Liver (tissue), 8 donors: ENCODE measurements at regions not wholly inside any gene's neighbourhood (a gene's known extent, or its start where the extent isn't known, plus 50 kb on each side); places are given as distances from the start of the nearest gene placed in this dataset.

Experiments
- DNase-seq: peaks from one replicate; pipeline ENCODE4 v3.0.0-alpha.2; 2017; ENCODE audit warnings: low spot score
- H3K27ac ChIP-seq, 2 donors: one replicate each; pipeline ENCODE4 v1.7.0; 2013; ENCODE audit warnings: inconsistent platforms in 2 of 2, low read length in 2 of 2, control low read depth in 1 of 2, low read depth in 1 of 2, mild to moderate bottlenecking in 1 of 2
- H3K27me3 ChIP-seq, 4 donors: one replicate each; pipeline versions ENCODE4 v1.6.1 to v1.7.0; 2013; ENCODE audit warnings: low read length in 3 of 4, inconsistent platforms in 1 of 4, mild to moderate bottlenecking in 1 of 4, moderate library complexity in 1 of 4; ENCODE audit not compliant: control insufficient read depth in 4 of 4, insufficient read depth in 4 of 4
- H3K36me3 ChIP-seq, 4 donors: one replicate each; pipeline versions ENCODE4 v1.6.1 to v1.7.0; 2013; ENCODE audit warnings: low read length in 3 of 4, mild to moderate bottlenecking in 3 of 4, low read depth in 1 of 4, moderate library complexity in 1 of 4; ENCODE audit not compliant: control insufficient read depth in 4 of 4, insufficient read depth in 3 of 4
- H3K4me1 ChIP-seq, 4 donors: one replicate each; pipeline versions ENCODE4 v1.6.1 to v1.7.0; 2013; ENCODE audit warnings: low read length in 3 of 4, mild to moderate bottlenecking in 3 of 4, moderate library complexity in 1 of 4; ENCODE audit not compliant: control insufficient read depth in 4 of 4, insufficient read depth in 4 of 4
- H3K4me3 ChIP-seq, 3 donors: one replicate each; pipeline versions ENCODE4 v1.6.1 to v1.7.0; 2013; ENCODE audit warnings: low read length in 3 of 3, control low read depth in 1 of 3, low read depth in 1 of 3, mild to moderate bottlenecking in 1 of 3
- H3K9ac ChIP-seq, 2 donors: one replicate each; pipeline ENCODE4 v1.7.0; 2013; ENCODE audit warnings: low read length in 2 of 2, mild to moderate bottlenecking in 2 of 2, moderate library complexity in 2 of 2, control low read depth in 1 of 2, low read depth in 1 of 2
- H3K9me3 ChIP-seq, 4 donors: one replicate each; pipeline versions ENCODE4 v1.6.1 to v1.7.0; 2013; ENCODE audit warnings: low read length in 3 of 4; ENCODE audit not compliant: control insufficient read depth in 4 of 4
- ATF3 ChIP-seq: IDR thresholded peaks from 2 replicates; pipeline ENCODE4 v1.6.1; 2016; ENCODE audit warnings: antibody characterized with exemption
- CTCF ChIP-seq: fragments of 150-350 bp; IDR thresholded peaks from 2 replicates; pipeline ENCODE4 v1.5.1; 2017; ENCODE audit warnings: improper control_type of control experiment, low read depth, low read length; ENCODE audit not compliant: missing input control
- EGR1 ChIP-seq, 2 donors: IDR thresholded peaks; 2 replicates each; pipeline ENCODE4 v1.6.1; 2016 to 2018; ENCODE audit warnings: antibody characterized with exemption in 2 of 2, low read depth in 2 of 2
- FOXA1 ChIP-seq: IDR thresholded peaks from 2 replicates; pipeline ENCODE4 v1.6.1; 2016; ENCODE audit warnings: antibody characterized with exemption
- FOXA2 ChIP-seq: IDR thresholded peaks from 2 replicates; pipeline ENCODE4 v1.6.1; 2016; ENCODE audit warnings: antibody characterized with exemption
- GABPA ChIP-seq, 2 donors: IDR thresholded peaks in 1 of 2; conservative IDR thresholded peaks in 1 of 2; 2 replicates each; pipeline ENCODE4 v1.6.1; 2016; ENCODE audit warnings: antibody characterized with exemption in 2 of 2, mild to moderate bottlenecking in 1 of 2, moderate library complexity in 1 of 2
- HNF4A ChIP-seq, 2 donors: conservative IDR thresholded peaks; 2 replicates each; pipeline ENCODE4 v1.6.1; 2016; ENCODE audit warnings: antibody characterized with exemption in 2 of 2, mild to moderate bottlenecking in 2 of 2
- HNF4G ChIP-seq: IDR thresholded peaks from 2 replicates; pipeline ENCODE4 v1.6.1; 2016; ENCODE audit warnings: antibody characterized with exemption
- JUND ChIP-seq, 2 donors: IDR thresholded peaks; 2 replicates each; pipeline ENCODE4 v1.6.1; 2016; ENCODE audit warnings: antibody characterized with exemption in 2 of 2
- MAX ChIP-seq: IDR thresholded peaks from 2 replicates; pipeline ENCODE4 v1.6.1; 2016; ENCODE audit warnings: antibody characterized with exemption
- NR2F2 ChIP-seq: IDR thresholded peaks from 2 replicates; pipeline ENCODE4 v1.6.1; 2016; ENCODE audit warnings: antibody characterized with exemption
- RAD21 ChIP-seq, 2 donors: IDR thresholded peaks; 2 replicates each; pipeline ENCODE4 v1.6.1; 2016; ENCODE audit warnings: antibody characterized with exemption in 2 of 2, mild to moderate bottlenecking in 2 of 2
- REST ChIP-seq: IDR thresholded peaks from 2 replicates; pipeline ENCODE4 v1.6.1; 2016; ENCODE audit warnings: antibody characterized with exemption, mild to moderate bottlenecking
- RXRA ChIP-seq, 2 donors: IDR thresholded peaks; 2 replicates each; pipeline ENCODE4 v1.6.1; 2017 to 2018; ENCODE audit warnings: antibody characterized with exemption in 2 of 2, mild to moderate bottlenecking in 1 of 2
- SP1 ChIP-seq: IDR thresholded peaks from 2 replicates; pipeline ENCODE4 v1.6.1; 2018; ENCODE audit warnings: antibody characterized with exemption, mild to moderate bottlenecking
- TAF1 ChIP-seq: conservative IDR thresholded peaks from 2 replicates; pipeline ENCODE4 v1.6.1; 2016; ENCODE audit warnings: antibody characterized with exemption, mild to moderate bottlenecking
- YY1 ChIP-seq: IDR thresholded peaks from 2 replicates; pipeline ENCODE4 v1.6.1; 2016; ENCODE audit warnings: antibody characterized with exemption, mild to moderate bottlenecking
- WGBS: extraction: QIAGEN DNeasy Blood & Tissue Kit; methylation state at CpG from one replicate; pipeline ENCODE4 v1.1.7; 2013; 5-methylcytosine and 5-hydroxymethylcytosine counted together
- donor health status: healthy.
- donor health status: healthy.
- donor health status: healthy.
- donor health status: healthy.
- donor health status: healthy.

GRCh38 chr20:56986931-56987720, 279.3 kb downstream of the BMP7 start:
- Histone ChIP-seq H3K27ac (no peak overlapping the region), H3K27me3 (peaks cover 0 to 12% (median 0%) of the 10 kb centered on the region in 4 donors), H3K36me3 (peaks cover 0 to 1% (median 0%) of the 10 kb centered on the region in 4 donors), H3K9ac (no peak overlapping the region), H3K4me1 (no peaks in the 10 kb centered on the region), H3K9me3 (peaks cover 3 to 21% (median 11%) of the 10 kb centered on the region in 4 donors), H3K4me3 (no peak overlapping the region)
- WGBS = 67% methylated on average over 12 of the region's 12 CpGs
- no peak for DNase-seq
- no peak for TF ChIP-seq HNF4A (conservative IDR thresholded peaks at IDR 0.05)
- no peak for TF ChIP-seq NR2F2
- no peak for TF ChIP-seq FOXA1
- TF ChIP-seq HNF4G = no peak
- TF ChIP-seq GABPA (IDR thresholded peaks at IDR 0.05 in 1 of 2, conservative IDR thresholded peaks at IDR 0.05 in 1 of 2) = no peak
- no peak for TF ChIP-seq RAD21 (IDR thresholded peaks at IDR 0.05)
- TF ChIP-seq YY1 = no peak
- no peak for TF ChIP-seq RXRA (IDR thresholded peaks at IDR 0.05)
- no peak for TF ChIP-seq ATF3
- no peak for TF ChIP-seq SP1
- no peak for TF ChIP-seq TAF1
- TF ChIP-seq MAX = no peak
- TF ChIP-seq CTCF = no peak
- TF ChIP-seq REST = no peak

GRCh38 chr20:56987986-56988385, 278.5 kb downstream of the BMP7 start:
- Histone ChIP-seq H3K9me3 (peaks cover 3 to 21% (median 11%) of the 10 kb centered on the region in 4 donors), H3K27me3 (peaks cover 0 to 9% (median 0%) of the 10 kb centered on the region in 4 donors), H3K9ac (no peak overlapping the region), H3K27ac (no peak overlapping the region), H3K4me3 (no peak overlapping the region), H3K36me3 (peaks cover 0 to 1% (median 0%) of the 10 kb centered on the region in 4 donors), H3K4me1 (no peaks in the 10 kb centered on the region)
- no peak for DNase-seq
- WGBS = 60% methylated on average over 16 of the region's 16 CpGs
- TF ChIP-seq REST = no peak
- TF ChIP-seq NR2F2 = no peak
- no peak for TF ChIP-seq FOXA1
- TF ChIP-seq MAX = no peak
- no peak for TF ChIP-seq ATF3
- no peak for TF ChIP-seq EGR1 (IDR thresholded peaks at IDR 0.05; ENCODE audit: low read depth in 2 of 2)
- TF ChIP-seq RAD21 (IDR thresholded peaks at IDR 0.05) = no peak
- no peak for TF ChIP-seq FOXA2
- no peak for TF ChIP-seq GABPA (IDR thresholded peaks at IDR 0.05 in 1 of 2, conservative IDR thresholded peaks at IDR 0.05 in 1 of 2)
- no peak for TF ChIP-seq CTCF
- TF ChIP-seq TAF1 = no peak
- TF ChIP-seq SP1 = no peak
- TF ChIP-seq JUND (IDR thresholded peaks at IDR 0.05) = no peak
